ENCODE measurements at regions not wholly inside any gene's neighbourhood (a gene's known extent, or its start where the extent isn't known, plus 50 kb on each side); places are given as distances from the start of the nearest gene placed in this dataset.
A peak's percentile ranks its signal among the peaks of the same experiment; 100 is the strongest.
"Not testable (repeated sequence)": the region's sequence is repeated elsewhere in the genome, so short reads cannot be mapped to it uniquely, and the experiment has no call there.

DNA sequence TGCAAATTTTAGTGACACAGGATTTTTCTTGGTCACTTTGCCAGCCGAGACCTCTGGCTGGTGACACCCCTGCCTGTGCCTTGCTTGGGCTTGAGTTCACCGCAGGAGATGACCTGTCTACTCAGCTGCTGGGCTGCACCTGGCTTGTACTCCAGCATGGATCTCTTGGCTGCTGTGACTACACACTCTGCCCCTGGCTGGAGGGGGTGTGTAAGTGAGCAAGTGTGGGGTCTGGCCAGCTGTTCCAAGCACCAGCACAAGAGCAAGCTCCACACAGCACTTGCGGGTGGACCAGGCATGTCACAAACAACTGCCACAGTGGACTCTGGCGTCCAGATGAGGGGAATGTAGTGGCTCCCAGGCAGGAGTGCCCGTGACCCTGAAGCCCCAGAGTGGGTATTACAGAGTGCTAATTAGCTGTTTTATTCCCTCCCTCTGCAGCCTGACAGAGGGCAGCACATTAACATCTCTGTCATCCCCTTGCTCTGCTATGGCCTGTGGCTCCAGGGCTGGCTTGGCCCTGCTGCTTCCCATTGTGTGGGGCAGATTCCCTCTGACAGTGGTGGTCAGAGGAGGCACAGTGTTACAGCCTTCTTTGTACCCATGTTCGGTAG is 1387.2 kb downstream of the OLFM4 start:
- DNase-seq = no peak

DNA sequence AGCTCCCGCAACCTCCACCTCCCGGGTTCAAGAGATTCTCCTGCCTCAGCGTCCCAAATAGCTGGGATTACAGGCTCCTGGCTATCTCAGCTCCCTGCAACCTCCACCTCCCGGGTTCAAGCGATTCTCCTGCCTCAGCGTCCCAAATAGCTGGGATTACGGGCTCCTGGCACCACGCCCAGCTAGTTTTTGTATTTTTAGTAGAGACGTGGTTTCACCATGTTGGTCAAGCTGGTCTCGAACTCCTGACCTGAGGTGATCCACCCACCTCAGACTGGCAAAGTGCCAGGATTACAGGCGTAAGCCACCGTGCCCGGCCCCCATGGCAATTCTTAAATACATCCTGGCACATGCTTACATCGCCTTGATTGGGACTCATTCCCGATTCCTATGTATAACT is 1394.3 kb downstream of the OLFM4 start:
- not testable (repeated sequence) for DNase-seq

DNA sequence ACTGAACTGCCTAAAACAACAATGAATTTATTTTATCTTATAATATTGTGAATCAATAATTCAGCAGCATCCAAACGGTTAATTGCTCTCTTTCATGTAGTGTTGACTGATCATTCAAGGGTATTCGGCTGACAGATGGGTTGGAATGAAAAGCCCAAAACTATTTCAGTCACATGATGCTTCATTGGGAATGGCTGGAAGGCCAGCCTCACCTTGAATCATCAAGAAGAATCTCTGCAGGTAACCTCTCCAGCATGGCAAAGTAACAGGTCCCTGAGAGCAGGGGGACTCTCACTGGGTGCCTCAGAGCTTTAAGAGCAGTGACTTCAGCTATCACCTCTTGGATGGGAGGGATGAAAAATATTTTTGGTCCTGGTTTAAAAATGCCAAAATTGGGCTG is 1395.7 kb downstream of the OLFM4 start:
- DNase-seq = no peak

DNA sequence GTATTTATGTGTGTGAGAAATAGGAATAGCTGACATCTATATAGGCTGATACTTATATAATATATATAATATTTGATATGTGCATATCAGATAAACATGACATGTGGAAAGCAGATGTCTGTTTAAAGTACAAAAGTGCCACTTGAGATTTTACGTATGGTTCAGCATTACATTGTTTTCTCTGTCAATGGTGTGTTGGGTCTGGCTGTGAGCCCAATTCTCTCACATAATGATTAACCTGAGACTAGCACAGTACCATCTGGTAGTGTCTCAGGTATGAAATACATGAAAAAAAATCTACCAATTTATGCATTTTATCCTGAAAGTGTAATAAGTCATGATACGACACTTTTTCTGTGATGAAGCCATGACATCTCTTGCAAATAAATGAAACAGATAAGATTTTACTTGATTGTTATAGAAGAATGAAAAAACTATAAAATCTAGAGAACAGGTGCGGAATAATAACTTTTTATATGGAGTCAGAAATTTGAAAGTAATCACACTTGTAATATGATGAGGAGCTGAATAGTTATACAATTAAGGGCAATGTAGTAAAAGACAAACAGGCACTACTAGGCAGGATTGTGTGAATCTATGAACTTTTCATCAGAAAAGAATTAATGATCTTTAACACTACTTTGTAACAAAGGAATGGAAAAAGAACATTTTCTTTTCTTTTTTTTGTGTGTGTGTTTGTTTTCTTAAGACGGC is 1405.0 kb downstream of the OLFM4 start:
- DNase-seq = peak; percentile 0

DNA sequence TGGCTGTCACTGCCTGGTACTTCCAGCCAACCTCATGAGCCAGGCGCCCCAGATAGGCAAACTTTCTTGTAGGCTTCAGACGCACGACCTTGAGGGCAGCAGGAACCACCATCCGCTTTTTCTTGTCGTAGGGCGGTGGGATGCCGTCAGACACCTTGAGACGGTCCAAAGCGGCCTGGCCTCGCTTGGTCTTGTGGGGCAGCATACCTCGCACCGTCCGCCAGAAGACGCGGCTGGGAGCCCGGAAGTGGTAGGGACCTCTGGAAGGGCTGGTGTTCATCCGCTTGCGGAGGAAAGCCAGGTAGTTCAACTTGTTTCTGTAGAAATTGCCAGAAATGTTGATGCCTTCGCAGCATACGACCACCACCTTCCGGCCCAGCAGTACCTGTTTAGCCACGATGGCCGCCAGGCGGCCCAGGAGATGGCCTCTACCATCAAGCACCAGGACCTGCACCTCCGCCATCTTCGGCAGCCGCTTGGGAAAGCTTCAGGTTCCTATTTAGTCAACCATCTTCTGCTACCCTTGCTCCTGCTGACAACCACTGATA is 1412.3 kb downstream of the OLFM4 start:
- not testable (repeated sequence) for DNase-seq

DNA sequence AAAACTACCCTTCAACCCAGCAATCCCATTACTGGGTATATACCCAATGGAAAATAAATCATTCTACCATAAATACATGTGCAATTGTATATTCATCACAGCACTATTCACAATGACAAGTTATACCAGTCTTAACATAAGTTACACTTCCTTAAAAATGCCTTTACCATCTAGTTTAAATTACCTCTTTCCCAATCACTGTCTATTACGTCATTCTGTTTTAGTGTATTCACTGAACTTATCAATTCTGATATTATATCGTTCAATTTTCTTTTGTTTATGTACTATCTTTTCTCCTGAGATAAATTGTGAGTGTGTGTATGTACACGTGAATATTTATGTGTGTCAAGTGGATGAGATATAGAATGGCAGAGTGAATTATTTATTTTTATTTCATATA is 1416.8 kb downstream of the OLFM4 start:
- DNase-seq = no peak

DNA sequence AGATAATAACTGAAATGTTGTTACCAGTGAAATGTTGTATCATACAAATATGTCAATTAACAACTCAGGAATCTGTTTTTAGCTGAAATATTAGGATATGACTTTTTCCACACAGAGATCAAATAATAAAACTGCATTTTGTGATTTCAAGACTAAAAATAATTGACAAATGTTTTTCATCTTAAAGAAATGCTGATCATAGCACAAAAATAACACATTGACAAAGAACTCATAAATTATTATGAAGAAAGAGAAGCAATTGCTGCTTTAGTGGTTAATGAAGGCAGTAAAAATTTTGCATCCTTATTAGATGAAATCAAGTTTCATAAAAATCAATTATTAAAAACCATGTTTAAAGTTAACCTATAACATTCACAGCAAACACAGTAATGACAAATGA is 1417.3 kb downstream of the OLFM4 start:
- no peak for DNase-seq

DNA sequence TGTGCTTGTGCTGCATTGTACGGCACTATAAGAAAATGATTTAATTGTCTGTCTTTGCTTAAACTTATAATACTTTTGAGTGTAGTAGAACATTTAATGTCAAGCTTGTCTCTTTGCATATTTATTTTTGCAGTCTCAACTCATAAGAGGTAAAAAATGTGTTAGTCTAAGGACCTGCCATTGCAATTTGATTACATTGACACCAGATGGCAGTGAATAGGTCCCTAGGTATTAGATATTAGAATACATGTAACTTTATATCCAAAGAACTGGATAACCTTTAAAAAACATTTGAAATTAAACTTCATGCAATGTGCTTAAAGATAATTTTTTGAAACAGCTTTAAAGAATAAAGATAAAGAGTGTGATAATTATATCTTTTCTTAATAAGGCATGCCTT is 1421.3 kb downstream of the OLFM4 start:
- DNase-seq = no peak

DNA sequence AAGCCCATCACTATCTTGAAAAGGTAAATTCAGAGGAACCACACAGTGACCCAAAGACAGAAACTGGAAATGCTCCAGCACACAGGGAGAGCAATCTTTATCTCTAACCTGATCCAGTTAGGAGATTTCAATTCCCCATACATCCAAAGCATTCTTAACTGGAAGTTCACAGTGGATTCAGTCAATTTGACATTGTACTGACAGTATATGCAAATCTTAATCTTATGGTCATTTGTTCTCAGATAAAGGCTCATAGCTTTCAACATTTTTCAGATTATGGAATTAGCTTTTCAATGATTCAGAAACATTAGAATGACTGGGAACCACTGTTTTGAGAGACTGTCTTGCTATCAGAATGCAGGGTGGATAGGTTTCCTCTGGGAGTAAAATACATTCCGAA is 1455.6 kb downstream of the OLFM4 start:
- no peak for DNase-seq

DNA sequence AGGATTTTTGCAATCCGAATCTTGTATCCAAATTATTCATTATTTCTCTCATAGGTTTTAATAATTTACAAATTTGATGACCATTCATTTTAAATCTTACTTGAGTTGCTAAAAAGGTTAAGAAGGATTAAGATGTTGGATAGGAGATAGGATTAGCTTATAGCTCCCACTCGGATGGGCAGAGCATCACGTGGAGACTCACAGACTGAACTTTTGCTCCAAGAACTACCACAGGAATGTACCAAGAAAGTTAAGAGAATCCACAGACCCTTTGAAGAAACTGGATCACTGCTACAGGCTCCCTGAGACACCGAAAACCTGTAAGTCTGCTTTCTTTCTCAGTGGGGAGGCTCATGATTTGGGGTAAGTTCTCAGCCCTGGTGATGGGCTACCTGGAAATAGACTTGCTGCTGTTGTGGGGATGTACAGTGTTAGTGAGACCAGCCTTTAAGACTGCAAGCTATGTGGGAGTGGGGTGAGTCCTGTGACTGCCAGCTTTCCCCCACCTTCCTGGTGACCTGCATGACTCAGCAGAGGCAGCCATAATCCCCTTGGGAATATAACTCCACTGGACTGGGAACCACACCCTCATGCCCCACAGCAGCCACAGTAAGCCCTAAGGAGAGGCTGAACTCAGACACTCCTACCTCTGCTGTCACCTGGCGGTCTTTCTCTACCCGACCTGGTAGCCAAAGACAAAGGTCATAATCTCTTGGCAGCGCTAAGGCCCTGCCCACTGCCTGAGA is 1458.0 kb downstream of the OLFM4 start:
- no peak for DNase-seq

DNA sequence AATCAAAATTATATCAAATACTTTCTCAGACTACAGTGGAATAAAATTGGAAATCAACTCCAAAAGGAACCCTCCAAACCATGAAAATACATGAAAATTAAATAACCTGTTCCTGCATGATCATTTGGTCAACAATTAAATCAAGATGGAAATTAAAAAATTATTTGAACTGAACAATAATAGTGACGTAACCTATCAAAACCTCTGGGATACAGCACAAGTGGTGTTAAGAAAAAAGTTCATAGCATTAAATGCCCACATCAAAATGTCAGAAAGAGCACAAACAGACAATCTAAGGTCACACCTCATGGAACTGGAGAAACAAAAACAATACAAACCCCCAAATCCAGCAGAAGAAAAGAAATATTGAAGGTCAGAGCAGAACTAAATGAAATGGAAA is 1460.7 kb downstream of the OLFM4 start:
- no peak for DNase-seq

DNA sequence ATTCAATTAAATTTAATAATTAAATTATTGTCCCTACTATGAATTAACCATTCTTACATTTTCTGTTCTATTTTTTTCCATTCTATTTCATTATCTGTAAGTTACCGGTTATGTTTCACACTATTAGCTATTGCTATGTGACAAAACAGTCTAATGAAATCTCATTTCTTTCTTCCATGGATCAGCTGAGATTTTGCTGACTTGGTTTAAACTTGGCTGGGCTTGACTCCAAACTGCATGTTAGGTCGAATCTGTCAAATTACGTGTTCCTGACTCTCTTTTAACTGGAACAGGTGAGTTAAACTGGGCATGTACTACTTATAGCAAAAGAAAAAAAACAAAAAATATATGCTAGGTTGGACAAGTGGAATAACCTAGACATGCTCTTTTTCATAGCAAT is 1464.4 kb downstream of the OLFM4 start:
- DNase-seq = no peak

DNA sequence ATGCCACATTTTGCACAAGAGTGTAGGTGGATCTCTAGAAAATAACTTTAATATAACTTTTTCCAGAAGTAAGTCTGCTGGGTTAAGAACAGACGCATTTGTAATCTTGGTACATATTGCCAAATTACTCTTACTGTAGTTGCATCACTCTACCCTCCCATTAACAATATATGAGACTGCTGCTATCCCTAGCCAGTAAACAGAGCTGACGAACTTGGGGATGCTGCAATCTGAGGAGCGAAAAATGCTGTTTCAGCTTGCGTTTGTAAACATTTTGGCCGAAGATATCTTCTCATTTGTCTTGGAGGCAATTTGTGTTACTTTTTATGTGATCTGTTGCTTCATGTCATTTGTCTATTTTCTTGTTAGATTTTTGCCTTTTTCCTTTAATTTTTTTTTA is 1482.8 kb downstream of the OLFM4 start:
- DNase-seq = no peak

DNA sequence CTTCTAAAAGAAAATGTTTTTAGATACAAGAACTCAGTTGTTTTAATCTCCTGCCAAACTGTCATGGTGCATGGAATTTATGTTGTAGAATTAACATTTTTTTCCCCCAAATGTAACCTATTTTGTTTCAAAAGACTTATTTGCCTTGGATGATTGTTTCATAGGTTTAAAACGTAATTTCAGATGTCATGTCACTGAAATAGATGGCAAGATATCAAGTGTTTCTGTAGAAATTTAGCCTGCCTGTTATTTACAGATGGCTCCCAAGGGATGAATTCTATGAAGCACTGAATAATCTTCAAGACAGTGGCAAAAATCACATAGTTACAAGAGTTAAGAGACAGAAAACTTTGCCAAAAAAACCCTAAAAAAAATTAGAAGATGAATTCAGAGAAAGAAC is 1484.6 kb downstream of the OLFM4 start:
- DNase-seq = no peak

DNA sequence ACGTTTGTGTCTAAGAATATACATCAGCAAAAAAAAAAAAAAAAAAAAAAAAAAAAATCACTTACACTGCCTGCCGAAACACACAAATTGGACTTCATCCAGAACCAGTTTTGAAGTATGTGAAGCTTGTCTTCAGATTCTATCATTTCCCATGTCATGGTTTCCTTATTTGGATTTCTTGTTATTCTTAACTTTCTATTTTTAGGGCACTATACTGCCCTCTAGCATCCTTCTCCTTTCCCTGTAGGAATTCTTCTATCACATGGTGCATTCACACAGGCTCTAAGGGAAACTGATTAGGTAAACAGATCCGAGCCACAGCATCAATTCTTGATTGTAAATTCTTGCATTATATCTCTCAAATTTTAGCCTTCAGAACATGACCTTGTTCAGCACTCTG is 1507.5 kb downstream of the OLFM4 start:
- no peak for DNase-seq

DNA sequence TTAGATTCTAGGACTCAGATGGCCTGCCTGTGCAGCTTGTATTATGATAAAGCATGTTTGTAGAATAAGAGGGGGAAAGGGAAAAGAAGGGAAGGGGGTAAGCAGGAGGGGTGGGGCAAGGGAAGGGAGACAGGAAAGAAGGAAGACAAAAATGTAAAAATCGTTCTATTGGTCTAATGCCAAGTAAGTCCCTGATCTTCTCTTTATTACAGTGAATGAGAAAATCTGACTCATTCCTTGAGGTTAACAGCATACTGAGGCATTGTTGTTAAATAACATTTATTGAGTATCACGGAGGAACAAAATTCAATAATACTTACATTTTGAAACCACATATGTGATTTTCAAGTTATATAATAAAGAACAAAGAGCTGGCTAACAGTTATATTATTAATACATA is 1534.7 kb downstream of the OLFM4 start:
- no peak for DNase-seq

DNA sequence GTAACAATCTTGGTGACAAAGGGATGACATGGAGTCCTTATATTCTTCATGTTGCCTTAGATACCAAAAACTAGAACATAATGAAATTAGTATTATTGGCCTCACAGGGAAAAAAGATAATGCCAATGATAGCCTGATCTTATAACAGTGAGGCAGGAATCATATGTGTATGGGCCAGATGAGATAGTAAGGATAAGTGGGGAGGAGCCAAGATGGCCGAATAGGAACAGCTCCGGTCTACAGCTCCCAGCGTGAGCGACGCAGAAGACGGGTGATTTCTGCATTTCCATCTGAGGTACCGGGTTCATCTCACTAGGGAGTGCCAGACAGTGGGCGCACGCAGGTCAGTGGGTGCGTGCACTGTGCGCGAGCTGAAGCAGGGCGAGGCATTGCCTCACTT is 1543.4 kb downstream of the OLFM4 start:
- not testable (repeated sequence) for DNase-seq

DNA sequence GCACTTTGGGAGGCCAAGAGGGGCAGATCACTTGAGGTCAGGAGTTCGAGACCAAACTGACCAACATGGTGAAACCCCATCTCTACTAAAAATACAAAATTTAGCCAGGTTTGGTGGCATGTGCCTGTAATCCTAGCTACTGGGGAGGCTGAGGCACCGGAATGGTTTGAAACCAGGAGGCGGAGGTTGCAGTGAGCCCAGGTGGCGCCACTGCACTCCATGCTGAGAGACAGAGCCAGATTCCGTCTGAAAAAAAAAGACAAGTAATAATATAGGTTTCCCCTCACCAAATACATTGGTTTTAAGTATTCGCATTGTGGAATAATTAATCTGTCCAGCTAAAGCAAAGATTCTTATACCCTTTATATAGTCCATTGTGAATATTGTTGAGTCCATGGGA is 1544.6 kb downstream of the OLFM4 start:
- no peak for DNase-seq

DNA sequence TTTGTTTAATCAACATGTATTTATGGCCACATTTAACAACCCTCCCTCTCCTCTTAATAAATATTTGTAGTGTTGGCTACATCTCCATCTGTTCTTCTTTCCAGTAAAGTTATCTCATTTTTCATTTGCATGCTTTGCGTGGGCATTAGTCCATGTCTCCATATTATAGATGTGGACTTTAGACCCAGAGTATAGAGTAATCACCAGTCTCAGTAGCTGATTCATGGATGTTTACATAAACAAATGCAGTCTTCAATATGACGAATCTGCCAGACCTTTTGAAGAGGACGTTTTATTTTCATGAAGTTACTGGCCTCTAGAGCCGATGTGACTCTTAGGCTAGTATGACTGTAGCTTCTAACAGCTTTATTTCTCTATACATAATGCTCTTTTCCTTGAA is 1546.2 kb downstream of the OLFM4 start:
- no peak for DNase-seq

DNA sequence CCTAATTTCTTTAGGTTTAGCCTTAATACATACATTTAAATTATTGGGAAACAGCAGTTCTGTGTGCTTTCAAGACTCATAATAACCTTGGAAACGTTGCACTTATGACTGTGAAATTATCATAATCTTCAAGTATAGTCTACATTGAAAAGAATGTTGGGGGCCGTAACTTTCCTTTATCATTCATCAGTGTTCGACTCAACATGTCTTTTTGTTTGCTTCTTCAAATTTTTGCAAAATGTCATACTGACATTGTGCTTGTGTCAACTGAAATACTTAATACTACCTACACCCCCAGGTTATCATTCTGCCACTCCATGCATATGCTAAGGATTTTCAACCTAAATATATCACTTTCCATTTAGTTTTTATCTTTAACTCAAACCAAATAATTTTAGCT is 1562.9 kb downstream of the OLFM4 start:
- DNase-seq = no peak

DNA sequence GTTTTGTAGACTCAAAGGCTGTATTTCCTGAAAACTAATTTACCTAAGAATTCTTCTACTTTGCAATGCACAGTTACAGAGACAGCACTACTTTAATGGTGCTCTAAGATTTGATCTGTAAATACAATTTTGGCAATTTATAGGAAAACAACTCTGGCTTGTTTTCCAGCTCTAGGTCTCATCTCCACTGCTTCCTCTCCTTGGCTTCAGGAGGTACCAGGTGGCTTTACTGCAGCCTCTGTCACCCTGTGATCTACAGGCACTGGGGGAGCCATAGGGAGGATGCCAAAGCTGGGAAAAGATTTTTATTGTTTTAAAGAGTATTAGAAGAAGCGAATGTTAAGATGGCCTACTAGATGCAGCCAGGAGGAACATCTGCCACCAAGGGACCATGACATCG is 1563.6 kb downstream of the OLFM4 start:
- no peak for DNase-seq

DNA sequence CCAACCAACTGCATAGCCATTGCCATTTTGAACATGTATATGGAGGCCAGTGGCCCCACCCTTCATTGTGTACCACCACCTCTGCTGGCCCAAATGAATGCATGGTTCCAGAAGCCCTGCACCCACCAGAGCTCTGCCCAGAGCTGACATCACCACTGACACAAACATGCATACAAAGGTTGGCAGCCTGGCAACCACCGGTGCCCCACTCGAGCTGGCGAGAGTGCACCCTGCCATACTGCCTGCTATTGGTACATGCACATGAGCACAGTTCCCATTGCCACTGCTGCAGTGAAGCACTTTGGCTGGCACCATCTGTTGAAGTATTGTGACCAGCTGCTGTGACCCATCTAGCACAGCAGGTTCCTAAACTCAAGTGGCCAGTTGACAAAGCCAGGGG is 1564.9 kb downstream of the OLFM4 start:
- no peak for DNase-seq

DNA sequence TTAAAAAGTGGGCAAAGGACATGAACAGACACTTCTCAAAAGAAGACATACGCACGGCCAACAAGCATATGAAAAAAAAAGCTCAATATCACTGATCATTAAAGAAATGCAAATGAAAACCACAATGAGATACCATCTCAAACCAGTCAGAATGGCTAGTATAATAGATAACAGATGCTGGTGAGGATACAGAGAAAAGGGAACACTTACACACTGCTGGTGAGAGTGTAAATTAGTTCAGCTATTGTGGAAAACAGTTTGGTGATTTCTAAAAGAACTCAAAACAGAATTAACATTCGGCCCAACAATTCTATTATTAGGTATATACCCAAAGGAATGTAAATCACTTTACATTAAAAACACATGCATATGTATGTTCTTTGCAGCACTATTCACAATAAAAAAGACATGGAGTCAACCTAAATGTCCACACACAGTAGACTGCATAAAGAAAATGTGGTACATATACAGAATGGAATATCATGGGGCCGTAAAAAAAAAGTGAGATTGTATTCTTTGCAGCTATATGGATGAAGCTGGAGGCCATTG is 1569.0 kb downstream of the OLFM4 start:
- DNase-seq = no peak

DNA sequence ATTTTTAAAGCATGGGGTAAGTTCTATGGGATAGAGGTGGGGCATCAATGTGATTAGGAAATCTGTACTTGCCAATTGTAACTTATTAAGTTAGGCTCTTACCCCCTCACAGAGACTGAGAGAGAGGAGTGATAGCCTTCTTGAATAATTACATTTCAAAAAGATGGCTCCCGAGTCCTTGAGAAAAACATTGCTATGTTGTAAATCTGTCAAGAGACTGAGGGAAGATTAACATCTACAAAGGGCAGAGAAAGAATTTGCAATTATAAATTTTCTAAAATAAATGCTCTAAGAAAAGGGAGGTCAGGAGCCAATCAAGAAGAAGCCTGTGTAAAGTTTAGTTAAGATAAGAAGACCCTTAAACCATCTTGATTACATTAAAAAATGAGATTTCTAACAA is 1570.8 kb downstream of the OLFM4 start:
- no peak for DNase-seq

All from NCI-H2029 treated with DMSO at 0.1 percent for 48 hours (cell line).